Mucosa of stomach (tissue), 1 donor: ENCODE measurements at regions not wholly inside any gene's neighbourhood (a gene's known extent, or its start where the extent isn't known, plus 50 kb on each side); places are given as distances from the start of the nearest gene placed in this dataset.
"Not testable (repeated sequence)": the region's sequence is repeated elsewhere in the genome, so short reads cannot be mapped to it uniquely, and the experiment has no call there.

ENCODE experiments used
- H3K27me3 ChIP-seq: one replicate; pipeline ENCODE4 v1.7.0; 2013; ENCODE audit warnings: mild to moderate bottlenecking, low read length; ENCODE audit not compliant: control insufficient read depth, insufficient read depth
- H3K36me3 ChIP-seq: one replicate; pipeline ENCODE4 v1.7.0; 2013; ENCODE audit warnings: low read length; ENCODE audit not compliant: control insufficient read depth, insufficient read depth
- H3K4me1 ChIP-seq: one replicate; pipeline ENCODE4 v1.7.0; 2013; ENCODE audit warnings: mild to moderate bottlenecking, low read length; ENCODE audit not compliant: control insufficient read depth, insufficient read depth
- H3K4me3 ChIP-seq: one replicate; pipeline ENCODE4 v1.7.0; 2013; ENCODE audit warnings: low read length
- H3K9ac ChIP-seq: one replicate; pipeline ENCODE4 v1.7.0; 2013; ENCODE audit warnings: mild to moderate bottlenecking, low read length, moderate library complexity
- H3K9me3 ChIP-seq: one replicate; pipeline ENCODE4 v1.7.0; 2013; ENCODE audit warnings: mild to moderate bottlenecking, low read length, moderate library complexity; ENCODE audit not compliant: control insufficient read depth
- donor health status: Pancreatic carcinoma.

- no peaks in the 10 kb centered on the region for H3K4me1 ChIP-seq
- H3K4me3 ChIP-seq, result no peak overlapping the region
- no peaks in the 10 kb centered on the region for H3K36me3 ChIP-seq
- H3K9me3 ChIP-seq, result no peaks in the 10 kb centered on the region
- H3K9ac ChIP-seq, result no peak overlapping the region
- no peaks in the 10 kb centered on the region for H3K27me3 ChIP-seq
Measured at GRCh38 chr14:89514601-89515000, 97.6 kb upstream of the FOXN3 start.

- Histone ChIP-seq H3K9me3 (no peaks in the 10 kb centered on the region), H3K9ac (no peak overlapping the region), H3K4me1 (peaks cover 9% of the 10 kb centered on the region), H3K36me3 (no peaks in the 10 kb centered on the region), H3K27me3 (no peaks in the 10 kb centered on the region), H3K4me3 (no peak overlapping the region)
Measured at GRCh38 chr14:89509891-89510290, 92.9 kb upstream of the FOXN3 start.

- H3K36me3 ChIP-seq, result no peaks in the 10 kb centered on the region
- no peaks in the 10 kb centered on the region for H3K9me3 ChIP-seq
- no peaks in the 10 kb centered on the region for H3K27me3 ChIP-seq
- H3K9ac ChIP-seq, result no peak overlapping the region
- H3K4me3 ChIP-seq, result no peak overlapping the region
- H3K4me1 ChIP-seq, result peaks cover 9% of the 10 kb centered on the region
Measured at GRCh38 chr14:89508863-89509262, 91.8 kb upstream of the FOXN3 start.

GRCh38 chr14:89507926-89508460, 91.0 kb upstream of the FOXN3 start:
- H3K27me3 ChIP-seq, result no peaks in the 10 kb centered on the region
- no peak overlapping the region for H3K4me3 ChIP-seq
- H3K4me1 ChIP-seq, result peaks cover 9% of the 10 kb centered on the region
- no peaks in the 10 kb centered on the region for H3K36me3 ChIP-seq
- no peaks in the 10 kb centered on the region for H3K9me3 ChIP-seq
- H3K9ac ChIP-seq, result no peak overlapping the region

GRCh38 chr14:89507521-89507920, 90.5 kb upstream of the FOXN3 start:
- no peaks in the 10 kb centered on the region for H3K27me3 ChIP-seq
- H3K9ac ChIP-seq, result no peak overlapping the region
- peaks cover 9% of the 10 kb centered on the region for H3K4me1 ChIP-seq

GRCh38 chr14:89506891-89507452, 89.9 kb upstream of the FOXN3 start:
- H3K27me3 ChIP-seq, H3K4me1 ChIP-seq, H3K9ac ChIP-seq, H3K9me3 ChIP-seq, H3K4me3 ChIP-seq, H3K36me3 ChIP-seq: not testable (repeated sequence)

More at GRCh38 chr14:89507521-89507920, 90.5 kb upstream of the FOXN3 start:
- H3K4me3 ChIP-seq, result no peak overlapping the region
- no peaks in the 10 kb centered on the region for H3K9me3 ChIP-seq
- H3K36me3 ChIP-seq, result no peaks in the 10 kb centered on the region

- H3K9me3 ChIP-seq, result no peaks in the 10 kb centered on the region
- H3K27me3 ChIP-seq, result no peaks in the 10 kb centered on the region
- H3K9ac ChIP-seq, result no peak overlapping the region
- no peak overlapping the region for H3K4me3 ChIP-seq
- H3K4me1 ChIP-seq, result peaks cover 9% of the 10 kb centered on the region
- H3K36me3 ChIP-seq, result no peaks in the 10 kb centered on the region
Measured at GRCh38 chr14:89504602-89505313, 87.7 kb upstream of the FOXN3 start.

- no peak overlapping the region for H3K4me3 ChIP-seq
- H3K36me3 ChIP-seq, result no peaks in the 10 kb centered on the region
- H3K27me3 ChIP-seq, result no peaks in the 10 kb centered on the region
- no peak overlapping the region for H3K9ac ChIP-seq
- no peaks in the 10 kb centered on the region for H3K9me3 ChIP-seq
- H3K4me1 ChIP-seq, result peaks cover 9% of the 10 kb centered on the region
Measured at GRCh38 chr14:89504091-89504490, 87.1 kb upstream of the FOXN3 start.

- Histone ChIP-seq H3K36me3 (no peaks in the 10 kb centered on the region), H3K9ac (no peak overlapping the region), H3K4me1 (peaks cover 6% of the 10 kb centered on the region), H3K9me3 (no peaks in the 10 kb centered on the region), H3K27me3 (no peaks in the 10 kb centered on the region), H3K4me3 (no peak overlapping the region)
Measured at GRCh38 chr14:89503431-89503996, 86.5 kb upstream of the FOXN3 start.

- H3K9me3 ChIP-seq, result no peaks in the 10 kb centered on the region
- no peak overlapping the region for H3K9ac ChIP-seq
Measured at GRCh38 chr14:89502966-89503365, 85.9 kb upstream of the FOXN3 start.

GRCh38 chr14:89501381-89501780, 84.3 kb upstream of the FOXN3 start:
- Histone ChIP-seq H3K27me3 (no peaks in the 10 kb centered on the region), H3K9ac (no peak overlapping the region), H3K4me1 (no peaks in the 10 kb centered on the region), H3K9me3 (no peaks in the 10 kb centered on the region), H3K4me3 (no peak overlapping the region), H3K36me3 (no peaks in the 10 kb centered on the region)

More at GRCh38 chr14:89502966-89503365, 85.9 kb upstream of the FOXN3 start:
- peaks cover under 1% of the 10 kb centered on the region for H3K4me1 ChIP-seq
- H3K36me3 ChIP-seq, result no peaks in the 10 kb centered on the region
- no peak overlapping the region for H3K4me3 ChIP-seq
- no peaks in the 10 kb centered on the region for H3K27me3 ChIP-seq

- Histone ChIP-seq H3K36me3 (no peaks in the 10 kb centered on the region), H3K27me3 (no peaks in the 10 kb centered on the region), H3K4me3 (no peak overlapping the region), H3K4me1 (no peaks in the 10 kb centered on the region), H3K9ac (no peak overlapping the region), H3K9me3 (no peaks in the 10 kb centered on the region)
Measured at GRCh38 chr14:89500303-89500702, 83.3 kb upstream of the FOXN3 start.
